ENCODE measurements at regions not wholly inside any gene's neighbourhood (a gene's known extent, or its start where the extent isn't known, plus 50 kb on each side); places are given as distances from the start of the nearest gene placed in this dataset.

DNA sequence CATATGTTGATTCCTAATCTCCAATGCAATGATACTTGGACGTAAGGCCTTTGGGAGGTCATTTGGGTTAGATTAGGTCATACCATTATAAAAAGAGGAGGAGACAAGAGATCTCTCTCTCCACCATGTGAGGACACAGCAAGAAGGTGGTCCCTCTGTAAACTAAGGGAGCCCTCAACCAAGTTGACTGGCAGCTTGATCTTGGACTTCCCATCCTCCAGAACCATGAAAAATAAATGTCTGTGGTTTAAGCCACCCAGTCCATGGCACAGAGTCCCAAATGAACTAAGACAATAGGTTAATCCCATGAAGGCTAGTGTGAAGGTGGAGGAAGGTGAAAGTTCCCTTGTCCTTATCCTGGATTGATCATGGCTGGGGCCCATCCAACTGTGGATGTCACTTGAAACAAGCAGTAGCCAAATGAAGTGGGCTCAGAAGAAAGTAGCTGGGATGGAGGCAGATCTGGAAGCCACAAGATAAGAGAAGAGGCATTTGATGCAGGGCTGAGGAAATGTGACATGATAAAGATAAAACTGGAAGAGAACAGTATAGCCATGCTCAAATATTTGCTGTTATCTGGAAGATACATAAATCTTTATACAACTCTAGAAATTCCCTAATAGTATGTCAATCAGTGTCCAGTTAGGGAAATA is 99.9 kb downstream of the BANF2 start:
- no peaks in the 10 kb centered on the region for H3K4me1 ChIP-seq (ENCODE audit: insufficient read depth, poor library complexity, severe bottlenecking)
- DNase-seq (ENCODE audit: low spot score): no peak

DNA sequence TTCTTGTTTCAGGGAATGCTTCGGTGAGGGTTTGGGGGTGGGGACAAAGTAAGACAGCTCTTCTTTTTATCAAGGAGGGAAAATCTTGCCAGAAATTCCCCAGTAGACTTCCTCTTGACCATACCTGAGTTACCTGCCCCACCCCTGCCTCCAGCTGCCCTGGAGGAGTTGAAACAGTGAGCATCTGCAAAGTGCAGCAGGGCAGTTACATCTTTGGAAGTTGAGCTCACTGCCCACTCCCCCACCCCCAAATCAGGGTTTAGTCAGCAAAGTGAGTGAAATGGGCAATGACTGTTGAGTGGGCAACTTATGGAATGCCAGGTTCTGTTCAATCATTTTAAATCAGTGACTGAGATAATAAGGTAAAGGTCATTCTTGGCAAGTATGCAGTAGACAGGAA is 98.8 kb downstream of the BANF2 start:
- Histone ChIP-seq H3K27ac (ENCODE audit: poor library complexity, severe bottlenecking) (no peak overlapping the region), H3K9me3 (ENCODE audit: severe bottlenecking) (no peaks in the 10 kb centered on the region), H3K4me1 (ENCODE audit: insufficient read depth, poor library complexity, severe bottlenecking) (no peaks in the 10 kb centered on the region), H3K4me3 (ENCODE audit: severe bottlenecking) (no peak overlapping the region), H3K27me3 (ENCODE audit: insufficient read depth, poor library complexity, severe bottlenecking) (no peaks in the 10 kb centered on the region), H3K36me3 (ENCODE audit: low read depth) (no peaks in the 10 kb centered on the region)
- TF ChIP-seq, protein P1, sequence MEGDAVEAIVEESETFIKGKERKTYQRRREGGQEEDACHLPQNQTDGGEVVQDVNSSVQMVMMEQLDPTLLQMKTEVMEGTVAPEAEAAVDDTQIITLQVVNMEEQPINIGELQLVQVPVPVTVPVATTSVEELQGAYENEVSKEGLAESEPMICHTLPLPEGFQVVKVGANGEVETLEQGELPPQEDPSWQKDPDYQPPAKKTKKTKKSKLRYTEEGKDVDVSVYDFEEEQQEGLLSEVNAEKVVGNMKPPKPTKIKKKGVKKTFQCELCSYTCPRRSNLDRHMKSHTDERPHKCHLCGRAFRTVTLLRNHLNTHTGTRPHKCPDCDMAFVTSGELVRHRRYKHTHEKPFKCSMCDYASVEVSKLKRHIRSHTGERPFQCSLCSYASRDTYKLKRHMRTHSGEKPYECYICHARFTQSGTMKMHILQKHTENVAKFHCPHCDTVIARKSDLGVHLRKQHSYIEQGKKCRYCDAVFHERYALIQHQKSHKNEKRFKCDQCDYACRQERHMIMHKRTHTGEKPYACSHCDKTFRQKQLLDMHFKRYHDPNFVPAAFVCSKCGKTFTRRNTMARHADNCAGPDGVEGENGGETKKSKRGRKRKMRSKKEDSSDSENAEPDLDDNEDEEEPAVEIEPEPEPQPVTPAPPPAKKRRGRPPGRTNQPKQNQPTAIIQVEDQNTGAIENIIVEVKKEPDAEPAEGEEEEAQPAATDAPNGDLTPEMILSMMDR (IDR thresholded peaks at IDR 0.05; ENCODE audit: poor library complexity, severe bottlenecking): no peak
- DNase-seq (ENCODE audit: low spot score): no peak
- ATAC-seq (ENCODE audit: low read depth): peak; percentile 34; the same call in 1 of the 3 replicates

More for the DNA sequence above, 99.9 kb downstream of the BANF2 start:
- Histone ChIP-seq H3K27ac (ENCODE audit: poor library complexity, severe bottlenecking) (no peak overlapping the region), H3K36me3 (ENCODE audit: low read depth) (no peaks in the 10 kb centered on the region), H3K27me3 (ENCODE audit: insufficient read depth, poor library complexity, severe bottlenecking) (no peaks in the 10 kb centered on the region), H3K4me3 (ENCODE audit: severe bottlenecking) (no peak overlapping the region), H3K9me3 (ENCODE audit: severe bottlenecking) (no peaks in the 10 kb centered on the region)
- TF ChIP-seq, protein P1 (IDR thresholded peaks at IDR 0.05; ENCODE audit: poor library complexity, severe bottlenecking): no peak
- ATAC-seq (ENCODE audit: low read depth): no peak

DNA sequence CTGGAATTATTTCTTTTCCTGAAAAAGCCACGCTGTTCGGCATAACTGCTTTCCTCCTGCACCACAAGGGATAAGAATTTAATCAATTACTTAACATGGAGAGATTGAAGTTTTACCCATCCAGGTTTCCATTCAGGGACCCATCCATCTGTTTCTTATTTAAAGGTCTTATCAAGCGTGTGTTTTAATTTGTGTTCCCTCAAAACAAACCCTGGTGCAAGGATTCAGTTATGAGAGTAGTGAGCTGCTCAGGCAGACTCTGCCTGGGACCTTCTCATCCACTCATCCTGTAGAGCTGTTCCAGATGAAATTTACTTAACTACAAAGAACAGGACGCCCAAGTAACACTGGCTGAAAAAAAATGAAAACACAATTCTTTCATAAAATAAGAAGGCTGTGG is 97.8 kb downstream of the BANF2 start:
- TF ChIP-seq, protein P1 (IDR thresholded peaks at IDR 0.05; ENCODE audit: poor library complexity, severe bottlenecking): no peak

DNA sequence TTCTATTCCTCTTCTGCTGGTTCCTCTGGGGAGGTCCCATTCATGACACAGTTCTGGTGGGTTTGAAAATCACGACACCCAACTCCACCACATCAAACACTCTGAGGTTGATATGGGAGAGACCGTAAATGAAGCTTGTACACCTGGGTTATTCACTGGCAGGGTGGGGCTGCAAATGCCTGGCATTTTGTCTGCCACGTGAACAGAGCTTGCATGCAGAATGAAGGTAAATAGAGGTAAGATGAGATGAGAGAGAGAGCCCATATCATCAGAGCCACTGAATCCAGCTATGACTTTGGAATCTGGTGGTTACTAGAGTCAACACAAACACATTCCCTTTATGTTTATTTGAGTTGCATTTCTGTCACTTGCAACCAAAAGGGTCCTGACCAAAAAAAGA is 97.4 kb downstream of the BANF2 start:
- Histone ChIP-seq H3K4me1 (ENCODE audit: insufficient read depth, poor library complexity, severe bottlenecking) (no peaks in the 10 kb centered on the region), H3K27ac (ENCODE audit: poor library complexity, severe bottlenecking) (no peak overlapping the region), H3K27me3 (ENCODE audit: insufficient read depth, poor library complexity, severe bottlenecking) (no peaks in the 10 kb centered on the region), H3K4me3 (ENCODE audit: severe bottlenecking) (no peak overlapping the region), H3K9me3 (ENCODE audit: severe bottlenecking) (no peaks in the 10 kb centered on the region), H3K36me3 (ENCODE audit: low read depth) (no peaks in the 10 kb centered on the region)
- TF ChIP-seq, protein P1 (IDR thresholded peaks at IDR 0.05; ENCODE audit: poor library complexity, severe bottlenecking): no peak
- DNase-seq (ENCODE audit: low spot score) (no peak), ATAC-seq (ENCODE audit: low read depth) (no peak)

More for the DNA sequence above, 97.8 kb downstream of the BANF2 start:
- Histone ChIP-seq H3K27ac (ENCODE audit: poor library complexity, severe bottlenecking) (no peak overlapping the region), H3K4me3 (ENCODE audit: severe bottlenecking) (no peak overlapping the region), H3K9me3 (ENCODE audit: severe bottlenecking) (no peaks in the 10 kb centered on the region), H3K4me1 (ENCODE audit: insufficient read depth, poor library complexity, severe bottlenecking) (no peaks in the 10 kb centered on the region), H3K36me3 (ENCODE audit: low read depth) (no peaks in the 10 kb centered on the region), H3K27me3 (ENCODE audit: insufficient read depth, poor library complexity, severe bottlenecking) (no peaks in the 10 kb centered on the region)
- DNase-seq (ENCODE audit: low spot score) (no peak), ATAC-seq (ENCODE audit: low read depth) (no peak)

DNA sequence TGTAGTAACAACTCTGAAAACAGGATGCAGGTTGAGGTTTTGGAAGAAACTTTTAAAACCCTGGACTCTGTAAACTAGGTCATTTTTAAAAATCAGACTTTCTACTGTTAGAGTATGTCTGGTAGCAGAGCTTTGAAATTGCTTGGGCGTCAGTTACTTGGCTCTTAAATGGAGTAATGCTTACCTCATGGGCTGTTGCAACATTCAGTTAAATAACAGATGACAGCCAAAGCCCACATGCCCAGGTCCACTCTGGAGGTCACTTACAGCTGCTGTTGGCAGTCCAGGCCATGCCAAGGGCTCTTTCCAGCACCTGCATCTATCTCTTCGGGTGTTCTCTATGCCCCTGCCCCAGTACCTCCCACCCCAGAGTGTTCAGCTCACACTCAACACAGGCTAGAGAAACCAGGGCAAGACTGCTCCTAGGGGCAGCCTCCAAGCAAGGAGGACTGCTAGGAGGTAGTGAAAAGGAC is 96.4 kb downstream of the BANF2 start:
- Histone ChIP-seq H3K4me3 (ENCODE audit: severe bottlenecking) (no peak overlapping the region), H3K4me1 (ENCODE audit: insufficient read depth, poor library complexity, severe bottlenecking) (no peaks in the 10 kb centered on the region), H3K36me3 (ENCODE audit: low read depth) (no peaks in the 10 kb centered on the region), H3K27ac (ENCODE audit: poor library complexity, severe bottlenecking) (no peak overlapping the region), H3K9me3 (ENCODE audit: severe bottlenecking) (no peaks in the 10 kb centered on the region), H3K27me3 (ENCODE audit: insufficient read depth, poor library complexity, severe bottlenecking) (no peaks in the 10 kb centered on the region)
- TF ChIP-seq, protein P1 (IDR thresholded peaks at IDR 0.05; ENCODE audit: poor library complexity, severe bottlenecking): no peak
- DNase-seq (ENCODE audit: low spot score): no peak
- ATAC-seq (ENCODE audit: low read depth): no peak

Data from RWPE2 (cell line).